Sigmoid colon (tissue), 6 donors: ENCODE measurements at regions not wholly inside any gene's neighbourhood (a gene's known extent, or its start where the extent isn't known, plus 50 kb on each side); places are given as distances from the start of the nearest gene placed in this dataset.

Experiments used
- DNase-seq: peaks from one replicate; pipeline ENCODE4 v3.0.0-alpha.2; 2019
- H3K27ac ChIP-seq, 4 donors: fragments of 200-600 bp; sonication (generic); one replicate each; pipeline ENCODE4 v1.5.1; 2016 to 2019; ENCODE audit warnings: mild to moderate bottlenecking in 1 of 4
- H3K27me3 ChIP-seq, 3 donors: fragments of 200-600 bp; sonication (generic); one replicate each; pipeline ENCODE4 v1.5.1; 2019; ENCODE audit warnings: mild to moderate bottlenecking in 1 of 3
- H3K36me3 ChIP-seq, 4 donors: fragments of 200-600 bp; sonication (generic); one replicate each; pipeline ENCODE4 v1.5.1; 2016 to 2019
- H3K4me1 ChIP-seq, 4 donors: fragments of 200-600 bp; sonication (generic); one replicate each; pipeline ENCODE4 v1.5.1; 2017 to 2019
- H3K4me3 ChIP-seq, 4 donors: fragments of 200-600 bp; sonication (generic); one replicate each; pipeline ENCODE4 v1.5.1; 2017 to 2019; ENCODE audit warnings: mild to moderate bottlenecking in 2 of 4, moderate library complexity in 1 of 4
- H3K9me3 ChIP-seq, 4 donors: fragments of 200-600 bp in 3 of 4; sonication (generic) in 3 of 4; one replicate each; pipeline versions ENCODE4 v1.5.1 to v1.6.1; 2013 to 2019
- EP300 ChIP-seq, 4 donors: sonication (generic); formaldehyde crosslinking; IDR thresholded peaks; one replicate each; pipeline ENCODE4 v1.6.1; 2017; ENCODE audit warnings: antibody characterized with exemption in 4 of 4
- POLR2A ChIP-seq, 2 donors: fragments of 450-650 bp; IDR thresholded peaks; one replicate each; pipeline ENCODE4 v1.6.1; 2016; ENCODE audit warnings: antibody characterized with exemption in 2 of 2, mild to moderate bottlenecking in 2 of 2, moderate library complexity in 2 of 2
- POLR2AphosphoS5 ChIP-seq, 4 donors: sonication (generic); formaldehyde crosslinking; IDR thresholded peaks; one replicate each; pipeline ENCODE4 v1.6.1; 2017; ENCODE audit warnings: antibody characterized with exemption in 4 of 4
- WGBS, 2 donors: extraction: QIAGEN DNeasy Blood & Tissue Kit; methylation state at CpG; one replicate each; pipeline ENCODE4 v1.1.7; 2013; 5-methylcytosine and 5-hydroxymethylcytosine counted together
- intact Hi-C: fragments of 100-400 bp; cut with DNase I; formaldehyde crosslinking; loops from one replicate; pipeline ENCODE4 v1.15.1; 2023
- TF ChIP-seq, protein P1 (sequence below), 4 experiments: fragments of 450-650 bp in 3 of 4; fragments of 200-600 bp in 1 of 4; IDR thresholded peaks; one replicate each; pipeline ENCODE4 v1.5.1; 2016 to 2019; ENCODE audit warnings: antibody characterized with exemption in 4 of 4, mild to moderate bottlenecking in 3 of 4, moderate library complexity in 2 of 4
- donor health status: healthy with polysubstance abuse.
- donor health status: healthy.

DNA sequence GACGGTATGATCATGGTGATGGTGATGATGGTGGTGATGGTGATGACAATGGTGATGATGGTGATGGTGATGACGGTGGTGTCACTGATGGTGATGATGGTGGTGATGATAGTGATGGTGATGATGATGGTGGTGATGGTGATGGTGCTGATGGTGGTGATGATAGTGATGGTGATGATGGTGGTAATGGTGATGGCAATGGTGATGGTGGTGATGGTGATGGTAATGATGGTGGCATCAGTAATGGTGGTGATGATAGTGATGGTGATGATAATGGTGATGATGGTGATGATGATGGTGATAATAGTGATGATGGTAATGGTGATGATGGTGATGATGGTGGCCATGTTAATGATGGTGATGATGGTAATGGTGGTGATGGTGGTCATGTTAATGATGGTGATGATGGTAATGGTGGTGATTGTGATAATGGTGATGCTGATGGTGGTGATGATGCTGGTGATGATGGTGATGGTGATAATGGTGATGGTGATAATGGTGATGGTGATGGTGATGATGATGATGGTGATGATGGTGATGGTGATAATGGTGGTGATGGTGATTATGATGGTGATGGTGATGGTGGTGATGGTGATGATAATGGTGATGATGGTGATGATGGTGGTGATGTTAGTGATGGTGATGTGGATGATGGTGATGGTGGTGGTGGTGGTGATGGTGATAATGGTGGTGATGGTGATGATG, 107.2 kb downstream of the C16orf95 start:
- WGBS, 2 donors: 96% methylated on average over 2 of the region's 2 CpGs
- H3K4me1 ChIP-seq: no peaks in the 10 kb centered on the region
- no peaks in the 10 kb centered on the region for H3K9me3 ChIP-seq
- no peaks in the 10 kb centered on the region for H3K36me3 ChIP-seq
- no peaks in the 10 kb centered on the region for H3K27me3 ChIP-seq
- no peak for DNase-seq
- intact Hi-C loops: no loop called here
- no peak overlapping the region for H3K27ac ChIP-seq
- no peak for TF ChIP-seq POLR2A (IDR thresholded peaks at IDR 0.05)
- no peak for TF ChIP-seq POLR2AphosphoS5 (IDR thresholded peaks at IDR 0.05)
- TF ChIP-seq EP300 (IDR thresholded peaks at IDR 0.05): no peak
- TF ChIP-seq, protein P1, sequence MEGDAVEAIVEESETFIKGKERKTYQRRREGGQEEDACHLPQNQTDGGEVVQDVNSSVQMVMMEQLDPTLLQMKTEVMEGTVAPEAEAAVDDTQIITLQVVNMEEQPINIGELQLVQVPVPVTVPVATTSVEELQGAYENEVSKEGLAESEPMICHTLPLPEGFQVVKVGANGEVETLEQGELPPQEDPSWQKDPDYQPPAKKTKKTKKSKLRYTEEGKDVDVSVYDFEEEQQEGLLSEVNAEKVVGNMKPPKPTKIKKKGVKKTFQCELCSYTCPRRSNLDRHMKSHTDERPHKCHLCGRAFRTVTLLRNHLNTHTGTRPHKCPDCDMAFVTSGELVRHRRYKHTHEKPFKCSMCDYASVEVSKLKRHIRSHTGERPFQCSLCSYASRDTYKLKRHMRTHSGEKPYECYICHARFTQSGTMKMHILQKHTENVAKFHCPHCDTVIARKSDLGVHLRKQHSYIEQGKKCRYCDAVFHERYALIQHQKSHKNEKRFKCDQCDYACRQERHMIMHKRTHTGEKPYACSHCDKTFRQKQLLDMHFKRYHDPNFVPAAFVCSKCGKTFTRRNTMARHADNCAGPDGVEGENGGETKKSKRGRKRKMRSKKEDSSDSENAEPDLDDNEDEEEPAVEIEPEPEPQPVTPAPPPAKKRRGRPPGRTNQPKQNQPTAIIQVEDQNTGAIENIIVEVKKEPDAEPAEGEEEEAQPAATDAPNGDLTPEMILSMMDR (IDR thresholded peaks at IDR 0.05): no peak
- no peak overlapping the region for H3K4me3 ChIP-seq

DNA sequence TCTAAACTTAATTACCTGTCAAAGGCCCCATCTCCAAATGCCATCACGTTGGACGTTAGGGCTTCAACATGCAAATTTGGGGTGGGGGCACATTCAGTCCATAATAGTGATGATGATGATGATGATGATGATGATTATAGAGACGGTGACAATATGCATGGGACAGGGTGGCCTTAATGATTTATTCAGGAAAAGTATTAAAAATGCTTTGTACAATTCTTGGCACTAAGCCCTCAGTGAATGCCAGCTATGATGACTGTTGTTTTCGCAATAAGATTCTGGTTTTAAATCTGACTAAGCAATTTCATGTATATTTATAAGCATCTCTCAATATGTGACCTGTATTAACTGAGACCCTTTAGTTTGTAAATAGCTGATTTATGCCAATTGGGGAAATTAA, 106.3 kb downstream of the C16orf95 start:
- TF ChIP-seq POLR2A (IDR thresholded peaks at IDR 0.05) (no peak), POLR2AphosphoS5 (IDR thresholded peaks at IDR 0.05) (no peak), EP300 (IDR thresholded peaks at IDR 0.05) (no peak)
- TF ChIP-seq, protein P1 (IDR thresholded peaks at IDR 0.05): no peak
- no peaks in the 10 kb centered on the region for H3K36me3 ChIP-seq
- no peaks in the 10 kb centered on the region for H3K4me1 ChIP-seq
- H3K27ac ChIP-seq: no peak overlapping the region
- H3K4me3 ChIP-seq: no peak overlapping the region
- no peaks in the 10 kb centered on the region for H3K9me3 ChIP-seq
- intact Hi-C loops: no loop called here
- peaks cover 0 to 2% (median under 1%) of the 10 kb centered on the region in 3 donors for H3K27me3 ChIP-seq
- 75 to 80% methylated on average over 4 of the region's 4 CpGs for WGBS, 2 donors
- no peak for DNase-seq

- no peaks in the 10 kb centered on the region for H3K36me3 ChIP-seq
- TF ChIP-seq POLR2AphosphoS5 (IDR thresholded peaks at IDR 0.05) (no peak), EP300 (IDR thresholded peaks at IDR 0.05) (no peak), POLR2A (IDR thresholded peaks at IDR 0.05) (no peak)
- TF ChIP-seq, protein P1 (IDR thresholded peaks at IDR 0.05): no peak
- H3K9me3 ChIP-seq: no peaks in the 10 kb centered on the region
- WGBS, 2 donors: 66 to 71% methylated on average over 6 of the region's 6 CpGs
- intact Hi-C loops: no loop called here
- no peak overlapping the region for H3K27ac ChIP-seq
- DNase-seq: no peak
- no peaks in the 10 kb centered on the region for H3K4me1 ChIP-seq
- peaks cover 0 to 13% (median 11%) of the 10 kb centered on the region in 3 donors for H3K27me3 ChIP-seq
- no peak overlapping the region for H3K4me3 ChIP-seq
These were observed 105.2 kb downstream of the C16orf95 start for GRCh38 chr16:87212026-87212425.

DNA sequence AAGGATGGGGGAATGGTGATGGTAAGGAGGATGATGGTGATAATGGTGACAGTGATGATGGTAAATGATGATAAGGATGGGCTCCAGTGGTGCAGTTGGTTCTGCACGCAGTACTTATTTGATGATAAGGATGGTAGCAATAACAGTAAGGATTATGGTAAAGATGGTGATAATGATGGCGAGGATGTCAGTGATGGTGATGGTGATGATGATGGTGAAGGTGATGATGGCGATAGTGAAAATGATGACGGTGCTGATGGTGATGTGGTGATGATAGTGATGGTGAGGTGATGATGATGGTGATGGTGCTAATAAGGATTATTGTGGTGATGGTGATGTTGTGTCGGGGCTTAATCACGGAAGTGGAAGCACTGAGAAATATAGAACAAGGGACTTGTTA, 103.7 kb downstream of the C16orf95 start:
- Histone ChIP-seq H3K27ac (no peak overlapping the region), H3K4me1 (no peaks in the 10 kb centered on the region), H3K27me3 (peaks cover 0 to 17% (median 11%) of the 10 kb centered on the region in 3 donors), H3K4me3 (no peak overlapping the region), H3K36me3 (no peaks in the 10 kb centered on the region), H3K9me3 (no peaks in the 10 kb centered on the region)
- 95 to 96% methylated on average over 6 of the region's 6 CpGs for WGBS, 2 donors
- no peak for DNase-seq
- intact Hi-C loops: no loop called here
- no peak for TF ChIP-seq POLR2A (IDR thresholded peaks at IDR 0.05)
- TF ChIP-seq POLR2AphosphoS5 (IDR thresholded peaks at IDR 0.05): no peak
- TF ChIP-seq, protein P1 (IDR thresholded peaks at IDR 0.05): no peak
- TF ChIP-seq EP300 (IDR thresholded peaks at IDR 0.05): no peak
